Hepatocyte (in vitro differentiated cells): ENCODE measurements at regions not wholly inside any gene's neighbourhood (a gene's known extent, or its start where the extent isn't known, plus 50 kb on each side); places are given as distances from the start of the nearest gene placed in this dataset.

Experiments used
- DNase-seq: peaks from one replicate; pipeline ENCODE4 v3.0.0-alpha.2; 2016; ENCODE audit warnings: low spot score
- H2AFZ ChIP-seq: fragments of 200-600 bp; sonication (generic); 2 replicates; pipeline ENCODE4 v1.6.0; 2016; ENCODE audit warnings: antibody characterized with exemption, mild to moderate bottlenecking
- H3K27ac ChIP-seq: fragments of 200-600 bp; sonication (generic); 2 replicates; pipeline ENCODE4 v1.5.1; 2016; ENCODE audit warnings: mild to moderate bottlenecking
- H3K27me3 ChIP-seq: fragments of 200-600 bp; sonication (generic); 2 replicates; pipeline ENCODE4 v1.6.1; 2016
- H3K36me3 ChIP-seq: fragments of 200-600 bp; sonication (generic); replicated peaks from 2 replicates; pipeline ENCODE4 v1.5.1; 2016; ENCODE audit warnings: low read depth; ENCODE audit not compliant: insufficient read depth
- H3K4me1 ChIP-seq: fragments of 200-600 bp; sonication (generic); 2 replicates; pipeline ENCODE4 v1.5.1; 2016; ENCODE audit warnings: mild to moderate bottlenecking, moderate library complexity; ENCODE audit not compliant: insufficient read depth
- H3K4me2 ChIP-seq: fragments of 200-600 bp; sonication (generic); 2 replicates; pipeline ENCODE4 v1.6.0; 2016
- H3K4me3 ChIP-seq: fragments of 200-600 bp; sonication (generic); 2 replicates; pipeline ENCODE4 v1.5.1; 2016; ENCODE audit warnings: mild to moderate bottlenecking
- H3K79me2 ChIP-seq: fragments of 200-600 bp; sonication (generic); 2 replicates; pipeline ENCODE4 v1.6.0; 2017; ENCODE audit warnings: mild to moderate bottlenecking
- H3K9me2 ChIP-seq: fragments of 200-600 bp; sonication (generic); replicated peaks from 2 replicates; pipeline ENCODE4 v1.6.0; 2017; ENCODE audit warnings: mild to moderate bottlenecking; ENCODE audit not compliant: insufficient read depth
- H3K9me3 ChIP-seq: fragments of 200-600 bp; sonication (generic); 2 replicates; pipeline ENCODE4 v1.5.1; 2016; ENCODE audit warnings: low read depth, mild to moderate bottlenecking
- H4K20me1 ChIP-seq: fragments of 200-600 bp; sonication (generic); 2 replicates; pipeline ENCODE4 v1.6.0; 2016; ENCODE audit warnings: mild to moderate bottlenecking; ENCODE audit not compliant: insufficient read depth, poor library complexity, severe bottlenecking
- CTCF ChIP-seq: fragments of 200-600 bp; sonication (generic); IDR thresholded peaks from 2 replicates; pipeline ENCODE4 v1.5.1; 2016; ENCODE audit warnings: antibody characterized with exemption, mild to moderate bottlenecking; ENCODE audit not compliant: poor library complexity
- EZH2 ChIP-seq: fragments of 200-600 bp; sonication (generic); IDR thresholded peaks from 2 replicates; pipeline ENCODE4 v1.6.1; 2016; ENCODE audit warnings: antibody characterized with exemption, mild to moderate bottlenecking, borderline replicate concordance
- EZH2phosphoT487 ChIP-seq: fragments of 200-600 bp; sonication (generic); IDR thresholded peaks from one replicate; pipeline ENCODE4 v1.6.1; 2018; ENCODE audit warnings: antibody characterized with exemption, mild to moderate bottlenecking, low read depth, moderate library complexity; ENCODE audit not compliant: unreplicated experiment, severe bottlenecking
- WGBS: methylation state at CpG from one replicate; pipeline ENCODE4 v1.1.6; 2016; ENCODE audit warnings: low lambda C conversion rate; ENCODE audit errors: missing lambda C conversion rate; 5-methylcytosine and 5-hydroxymethylcytosine counted together

GRCh38 chrX:144715337-144715736 lies 532.0 kb upstream of the SPANXN1 start:
- no peaks in the 10 kb centered on the region for H3K36me3 ChIP-seq
- no peak overlapping the region for H3K4me2 ChIP-seq
- H4K20me1 ChIP-seq, result no peaks in the 10 kb centered on the region
- TF ChIP-seq CTCF (no peak), EZH2 (no peak), EZH2phosphoT487 (no peak)
- no peak for DNase-seq
- H3K9me2 ChIP-seq, result no peaks in the 10 kb centered on the region
- H3K9me3 ChIP-seq, result no peaks in the 10 kb centered on the region
- H2AFZ ChIP-seq, result no peak overlapping the region
- H3K27ac ChIP-seq, result no peak overlapping the region
- no peaks in the 10 kb centered on the region for H3K27me3 ChIP-seq
- 67% methylated on average over 5 of the region's 5 CpGs for WGBS
- H3K4me1 ChIP-seq, result no peaks in the 10 kb centered on the region
- H3K4me3 ChIP-seq, result no peak overlapping the region
- H3K79me2 ChIP-seq, result no peaks in the 10 kb centered on the region

- Histone ChIP-seq H2AFZ (no peak overlapping the region), H3K27ac (no peak overlapping the region), H3K4me3 (no peak overlapping the region), H3K27me3 (no peaks in the 10 kb centered on the region), H3K9me3 (no peaks in the 10 kb centered on the region), H3K9me2 (no peaks in the 10 kb centered on the region), H3K4me1 (no peaks in the 10 kb centered on the region), H3K36me3 (no peaks in the 10 kb centered on the region), H3K4me2 (no peak overlapping the region), H3K79me2 (no peaks in the 10 kb centered on the region), H4K20me1 (no peaks in the 10 kb centered on the region)
- no peak for TF ChIP-seq EZH2
- DNase-seq, result no peak
- 68% methylated on average over 4 of the region's 4 CpGs for WGBS
Observed at GRCh38 chrX:144716187-144716586, 531.1 kb upstream of the SPANXN1 start.

- no peaks in the 10 kb centered on the region for H3K79me2 ChIP-seq
- no peak for DNase-seq
Observed at GRCh38 chrX:144717682-144718081, 529.6 kb upstream of the SPANXN1 start.

GRCh38 chrX:144722307-144722706 lies 525.0 kb upstream of the SPANXN1 start:
- Histone ChIP-seq H2AFZ (no peak overlapping the region), H3K9me2 (no peaks in the 10 kb centered on the region), H3K79me2 (no peaks in the 10 kb centered on the region), H3K27ac (no peak overlapping the region), H3K4me3 (no peak overlapping the region), H3K4me2 (no peak overlapping the region), H3K27me3 (no peaks in the 10 kb centered on the region), H3K4me1 (no peaks in the 10 kb centered on the region), H3K9me3 (no peaks in the 10 kb centered on the region), H4K20me1 (no peaks in the 10 kb centered on the region), H3K36me3 (no peaks in the 10 kb centered on the region)
- no peak for DNase-seq
- TF ChIP-seq EZH2phosphoT487 (no peak), EZH2 (no peak), CTCF (no peak)
- WGBS, result 59% methylated on average over 6 of the region's 6 CpGs

More at GRCh38 chrX:144717682-144718081, 529.6 kb upstream of the SPANXN1 start:
- Histone ChIP-seq H3K27ac (no peak overlapping the region), H3K36me3 (no peaks in the 10 kb centered on the region), H3K4me3 (no peak overlapping the region), H3K27me3 (no peaks in the 10 kb centered on the region), H3K9me3 (no peaks in the 10 kb centered on the region), H4K20me1 (no peaks in the 10 kb centered on the region), H2AFZ (no peak overlapping the region), H3K4me2 (no peak overlapping the region), H3K4me1 (no peaks in the 10 kb centered on the region), H3K9me2 (no peaks in the 10 kb centered on the region)
- 88% methylated on average over 1 of the region's 1 CpG for WGBS
- TF ChIP-seq EZH2, result no peak
- TF ChIP-seq CTCF, result no peak
- no peak for TF ChIP-seq EZH2phosphoT487
